SU-DHL-6 (cell line): ENCODE measurements at regions not wholly inside any gene's neighbourhood (a gene's known extent, or its start where the extent isn't known, plus 50 kb on each side); places are given as distances from the start of the nearest gene placed in this dataset.

Experiments used
- H2AFZ ChIP-seq: fragments of 200-600 bp; sonication (generic); 2 replicates; pipeline ENCODE4 v1.6.1; 2014; ENCODE audit warnings: low read depth, mild to moderate bottlenecking, moderate library complexity, mixed read lengths, antibody characterized with exemption, low read length; ENCODE audit not compliant: severe bottlenecking
- H3F3A ChIP-seq: fragments of 200-600 bp; shearing (Covaris generic); 2 replicates; pipeline ENCODE4 v1.6.0; 2016; ENCODE audit warnings: antibody characterized with exemption, mild to moderate bottlenecking; ENCODE audit not compliant: insufficient read depth
- H3K27ac ChIP-seq: fragments of 200-600 bp; sonication (generic); 2 replicates; pipeline ENCODE4 v1.5.1; 2016; ENCODE audit warnings: low read depth, mild to moderate bottlenecking, low read length, moderate library complexity, mixed read lengths
- H3K27me3 ChIP-seq: fragments of 200-600 bp; sonication (generic), shearing (Covaris generic); 2 replicates; pipeline ENCODE4 v1.6.0; 2014; ENCODE audit warnings: mild to moderate bottlenecking, low read length
- H3K36me3 ChIP-seq: fragments of 200-600 bp; sonication (generic); 2 replicates; pipeline ENCODE4 v1.6.1; 2014; ENCODE audit warnings: mild to moderate bottlenecking, low read length, mixed read lengths
- H3K4me2 ChIP-seq: fragments of 300-600, 200-600 bp; shearing (Covaris generic), sonication (generic); 2 replicates; pipeline ENCODE4 v1.6.0; 2014; ENCODE audit warnings: low read length, low read depth, mild to moderate bottlenecking; ENCODE audit not compliant: poor library complexity, severe bottlenecking
- H3K4me3 ChIP-seq: fragments of 200-600 bp; sonication (generic); 2 replicates; pipeline ENCODE4 v1.5.1; 2014; ENCODE audit warnings: antibody characterized with exemption, low read length, mild to moderate bottlenecking, mixed read lengths; ENCODE audit not compliant: insufficient read depth, poor library complexity, severe bottlenecking
- H3K79me2 ChIP-seq: fragments of 200-600 bp; sonication (generic); 2 replicates; pipeline ENCODE4 v1.6.1; 2014; ENCODE audit warnings: mild to moderate bottlenecking, low read length, moderate library complexity; ENCODE audit not compliant: insufficient read depth
- H3K9ac ChIP-seq: fragments of 200-600 bp; sonication (generic); 2 replicates; pipeline ENCODE4 v1.7.0; 2014; ENCODE audit warnings: mild to moderate bottlenecking, low read length
- H3K9me2 ChIP-seq: fragments of 200-600 bp; sonication (generic); replicated peaks from 2 replicates; pipeline ENCODE4 v1.6.1; 2014; ENCODE audit warnings: low read length; ENCODE audit not compliant: insufficient read depth
- H3K9me3 ChIP-seq: fragments of 200-600 bp; sonication (generic); 2 replicates; pipeline ENCODE4 v1.6.1; 2014; ENCODE audit warnings: low read length, mixed read lengths; ENCODE audit not compliant: insufficient read depth
- H4K20me1 ChIP-seq: fragments of 200-600 bp; sonication (generic); 2 replicates; pipeline ENCODE4 v1.6.1; 2014; ENCODE audit warnings: low read depth, mild to moderate bottlenecking, antibody characterized with exemption, low read length, moderate library complexity, mixed read lengths
- CTCF ChIP-seq: fragments of 200-600 bp; sonication (generic); IDR thresholded peaks from one replicate; pipeline ENCODE4 v1.5.1; 2017; ENCODE audit warnings: antibody characterized with exemption, mild to moderate bottlenecking, low read length, moderate library complexity; ENCODE audit not compliant: insufficient read depth, poor library complexity, severe bottlenecking
- EZH2phosphoT487 ChIP-seq: fragments of 200-600 bp; sonication (generic), shearing (Covaris generic); conservative IDR thresholded peaks from 2 replicates; pipeline ENCODE4 v1.6.1; 2018; ENCODE audit warnings: mild to moderate bottlenecking, antibody characterized with exemption, low read length, moderate library complexity, mixed read lengths

- Histone ChIP-seq H3K27me3 (no peaks in the 10 kb centered on the region), H3K9ac (no peak overlapping the region), H3K27ac (no peak overlapping the region), H2AFZ (no peak overlapping the region), H3K4me2 (no peak overlapping the region), H3F3A (no peaks in the 10 kb centered on the region), H4K20me1 (no peaks in the 10 kb centered on the region), H3K79me2 (no peaks in the 10 kb centered on the region), H3K9me3 (no peaks in the 10 kb centered on the region), H3K36me3 (no peaks in the 10 kb centered on the region; the same call in 1 of the 2 replicates), H3K4me3 (no peak overlapping the region), H3K9me2 (no peaks in the 10 kb centered on the region)
- TF ChIP-seq CTCF (no peak), EZH2phosphoT487 (no peak)
Observed at GRCh38 chr15:99464137-99464536, 101.6 kb upstream of the MEF2A start.

- H3K9me3 ChIP-seq: no peaks in the 10 kb centered on the region
- no peaks in the 10 kb centered on the region; the same call in 1 of the 2 replicates for H3K36me3 ChIP-seq
- no peaks in the 10 kb centered on the region for H3K79me2 ChIP-seq
- no peak overlapping the region for H3K9ac ChIP-seq
- no peaks in the 10 kb centered on the region for H3K9me2 ChIP-seq
- H3K27ac ChIP-seq: no peak overlapping the region
- no peaks in the 10 kb centered on the region for H3K27me3 ChIP-seq
- no peaks in the 10 kb centered on the region for H3F3A ChIP-seq
- no peak overlapping the region for H3K4me2 ChIP-seq
- no peak for TF ChIP-seq EZH2phosphoT487
- no peak for TF ChIP-seq CTCF
- no peaks in the 10 kb centered on the region for H4K20me1 ChIP-seq
- H2AFZ ChIP-seq: no peak overlapping the region
- no peak overlapping the region for H3K4me3 ChIP-seq
Observed at GRCh38 chr15:99466701-99467337, 99.0 kb upstream of the MEF2A start.

- no peaks in the 10 kb centered on the region for H3K27me3 ChIP-seq
- no peak overlapping the region for H3K4me2 ChIP-seq
- no peak overlapping the region for H2AFZ ChIP-seq
- no peaks in the 10 kb centered on the region for H3K79me2 ChIP-seq
- no peak overlapping the region for H3K9ac ChIP-seq
- no peaks in the 10 kb centered on the region for H4K20me1 ChIP-seq
- H3K9me3 ChIP-seq: no peaks in the 10 kb centered on the region
- no peaks in the 10 kb centered on the region for H3K9me2 ChIP-seq
- H3F3A ChIP-seq: no peaks in the 10 kb centered on the region
- TF ChIP-seq EZH2phosphoT487: no peak
- TF ChIP-seq CTCF: no peak
- no peak overlapping the region for H3K27ac ChIP-seq
- H3K36me3 ChIP-seq: no peaks in the 10 kb centered on the region; the same call in 1 of the 2 replicates
- no peak overlapping the region for H3K4me3 ChIP-seq
Observed at GRCh38 chr15:99467338-99467720, 98.5 kb upstream of the MEF2A start.
